T follicular helper cell (primary cell): ENCODE measurements at regions not wholly inside any gene's neighbourhood (a gene's known extent, or its start where the extent isn't known, plus 50 kb on each side); places are given as distances from the start of the nearest gene placed in this dataset.
"Not testable (repeated sequence)": the region's sequence is repeated elsewhere in the genome, so short reads cannot be mapped to it uniquely, and the experiment has no call there.

Experiments
- DNase-seq: peaks from one replicate; pipeline ENCODE4 v3.0.0-alpha.2; 2020; ENCODE audit warnings: low read depth

GRCh38 chr5:6110441-6111005, 267.8 kb downstream of the MED10 start:
- DNase-seq, result no peak

- no peak for DNase-seq
These were observed 269.1 kb downstream of the MED10 start for GRCh38 chr5:6108981-6109825.

- DNase-seq, result no peak
These were observed 269.9 kb downstream of the MED10 start for GRCh38 chr5:6108540-6108848.

GRCh38 chr5:6107675-6108539, 270.4 kb downstream of the MED10 start:
- no peak for DNase-seq

- DNase-seq, result no peak
These were observed 271.6 kb downstream of the MED10 start for GRCh38 chr5:6106756-6107155.

- no peak for DNase-seq
These were observed 273.0 kb downstream of the MED10 start for GRCh38 chr5:6105320-6105719.

GRCh38 chr5:6096101-6096500, 282.2 kb downstream of the MED10 start:
- DNase-seq, result no peak

GRCh38 chr5:6094180-6094579, 284.2 kb downstream of the MED10 start:
- DNase-seq, result not testable (repeated sequence)

GRCh38 chr5:6090838-6091237, 287.5 kb downstream of the MED10 start:
- no peak for DNase-seq

- DNase-seq, result no peak
These were observed 288.2 kb downstream of the MED10 start for GRCh38 chr5:6090079-6090654.

GRCh38 chr5:6088706-6089105, 289.6 kb downstream of the MED10 start:
- no peak for DNase-seq

- DNase-seq, result no peak
These were observed 290.8 kb downstream of the MED10 start for GRCh38 chr5:6087576-6087975.

GRCh38 chr5:6086871-6087270, 291.5 kb downstream of the MED10 start:
- DNase-seq, result no peak

GRCh38 chr5:6085341-6085860, 292.9 kb downstream of the MED10 start:
- DNase-seq, result no peak

- no peak for DNase-seq
These were observed 293.5 kb downstream of the MED10 start for GRCh38 chr5:6084836-6085235.

- DNase-seq, result no peak
These were observed 294.0 kb downstream of the MED10 start for GRCh38 chr5:6084376-6084775.

- no peak for DNase-seq
These were observed 294.9 kb downstream of the MED10 start for GRCh38 chr5:6083311-6083978.

GRCh38 chr5:6082685-6083084, 295.7 kb downstream of the MED10 start:
- DNase-seq, result no peak

- no peak for DNase-seq
These were observed 296.6 kb downstream of the MED10 start for GRCh38 chr5:6081727-6082210.

GRCh38 chr5:6080930-6081726, 297.2 kb downstream of the MED10 start:
- DNase-seq, result no peak

GRCh38 chr5:6080436-6080835, 297.9 kb downstream of the MED10 start:
- DNase-seq, result no peak
